K562 (cell line): ENCODE measurements at regions not wholly inside any gene's neighbourhood (a gene's known extent, or its start where the extent isn't known, plus 50 kb on each side); places are given as distances from the start of the nearest gene placed in this dataset.

Source experiments
- FOXJ3 ChIP-seq: sonication (generic); formaldehyde crosslinking; IDR thresholded peaks from 2 replicates; pipeline ENCODE4 v1.4.0; 2020; ENCODE audit warnings: mild to moderate bottlenecking, missing genetic modification reagents
- TBP ChIP-seq: optimal IDR thresholded peaks from 2 replicates; pipeline ENCODE3; 2011; ENCODE audit warnings: low read depth, low read length, improper control_type of control experiment
- TF ChIP-seq, protein P1 (sequence below), 3 experiments: IDR thresholded peaks in 2 of 3; conservative IDR thresholded peaks in 1 of 3; 2 replicates each; pipeline ENCODE4 v1.5.1; 2011 to 2012; ENCODE audit warnings: low read length in 3 of 3, mild to moderate bottlenecking in 3 of 3, control low read depth in 2 of 3, improper control_type of control experiment in 1 of 3, inconsistent platforms in 1 of 3, low read depth in 1 of 3, mixed read lengths in 1 of 3, moderate library complexity in 1 of 3; ENCODE audit not compliant: insufficient read depth in 2 of 3
- TF ChIP-seq, protein P2 (sequence below), 3 experiments: fragments of 200-800 bp in 1 of 3; fragments of 250-450 bp in 1 of 3; fragments of 450-650 bp in 1 of 3; sonication (Bioruptor Pico) in 1 of 3; sonication (Bioruptor generic) in 1 of 3; formaldehyde crosslinking in 1 of 3; IDR thresholded peaks; 2 replicates each; pipeline versions ENCODE4 v1.6.1 to v1.8.0; 2016 to 2022; ENCODE audit warnings: mild to moderate bottlenecking in 2 of 3, missing genetic modification characterization in 2 of 3, missing compliant biosample characterization in 1 of 3, moderate library complexity in 1 of 3

DNA sequence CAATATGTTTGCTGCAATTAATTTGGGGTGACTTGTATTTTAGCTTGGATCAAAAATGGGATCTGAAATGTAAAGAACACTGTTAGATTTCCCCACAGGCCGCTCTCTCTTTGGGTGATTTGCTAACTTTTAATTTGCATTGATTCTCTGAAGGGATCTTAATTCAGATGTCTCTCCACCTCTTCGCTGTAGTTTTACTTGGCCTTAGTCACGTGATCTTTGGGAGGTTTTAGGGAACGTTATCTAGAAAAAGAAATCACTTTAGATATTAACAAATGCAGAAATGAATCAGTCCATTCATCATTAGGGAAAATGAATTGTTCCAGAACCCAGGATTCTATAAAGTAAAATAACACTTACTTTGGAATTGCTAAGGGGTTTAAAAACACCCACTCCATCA, 390.2 kb downstream of the THBS2 start:
- TF ChIP-seq, protein P1, sequence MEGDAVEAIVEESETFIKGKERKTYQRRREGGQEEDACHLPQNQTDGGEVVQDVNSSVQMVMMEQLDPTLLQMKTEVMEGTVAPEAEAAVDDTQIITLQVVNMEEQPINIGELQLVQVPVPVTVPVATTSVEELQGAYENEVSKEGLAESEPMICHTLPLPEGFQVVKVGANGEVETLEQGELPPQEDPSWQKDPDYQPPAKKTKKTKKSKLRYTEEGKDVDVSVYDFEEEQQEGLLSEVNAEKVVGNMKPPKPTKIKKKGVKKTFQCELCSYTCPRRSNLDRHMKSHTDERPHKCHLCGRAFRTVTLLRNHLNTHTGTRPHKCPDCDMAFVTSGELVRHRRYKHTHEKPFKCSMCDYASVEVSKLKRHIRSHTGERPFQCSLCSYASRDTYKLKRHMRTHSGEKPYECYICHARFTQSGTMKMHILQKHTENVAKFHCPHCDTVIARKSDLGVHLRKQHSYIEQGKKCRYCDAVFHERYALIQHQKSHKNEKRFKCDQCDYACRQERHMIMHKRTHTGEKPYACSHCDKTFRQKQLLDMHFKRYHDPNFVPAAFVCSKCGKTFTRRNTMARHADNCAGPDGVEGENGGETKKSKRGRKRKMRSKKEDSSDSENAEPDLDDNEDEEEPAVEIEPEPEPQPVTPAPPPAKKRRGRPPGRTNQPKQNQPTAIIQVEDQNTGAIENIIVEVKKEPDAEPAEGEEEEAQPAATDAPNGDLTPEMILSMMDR (IDR thresholded peaks at IDR 0.05 in 2 of 3, conservative IDR thresholded peaks at IDR 0.05 in 1 of 3; ENCODE audit: insufficient read depth in 2 of 3, low read depth in 1 of 3, low read length in 3 of 3) = no peak
- TF ChIP-seq TBP (no peak), FOXJ3 (CRISPR knock-in tag) (no peak)
- TF ChIP-seq, protein P2, sequence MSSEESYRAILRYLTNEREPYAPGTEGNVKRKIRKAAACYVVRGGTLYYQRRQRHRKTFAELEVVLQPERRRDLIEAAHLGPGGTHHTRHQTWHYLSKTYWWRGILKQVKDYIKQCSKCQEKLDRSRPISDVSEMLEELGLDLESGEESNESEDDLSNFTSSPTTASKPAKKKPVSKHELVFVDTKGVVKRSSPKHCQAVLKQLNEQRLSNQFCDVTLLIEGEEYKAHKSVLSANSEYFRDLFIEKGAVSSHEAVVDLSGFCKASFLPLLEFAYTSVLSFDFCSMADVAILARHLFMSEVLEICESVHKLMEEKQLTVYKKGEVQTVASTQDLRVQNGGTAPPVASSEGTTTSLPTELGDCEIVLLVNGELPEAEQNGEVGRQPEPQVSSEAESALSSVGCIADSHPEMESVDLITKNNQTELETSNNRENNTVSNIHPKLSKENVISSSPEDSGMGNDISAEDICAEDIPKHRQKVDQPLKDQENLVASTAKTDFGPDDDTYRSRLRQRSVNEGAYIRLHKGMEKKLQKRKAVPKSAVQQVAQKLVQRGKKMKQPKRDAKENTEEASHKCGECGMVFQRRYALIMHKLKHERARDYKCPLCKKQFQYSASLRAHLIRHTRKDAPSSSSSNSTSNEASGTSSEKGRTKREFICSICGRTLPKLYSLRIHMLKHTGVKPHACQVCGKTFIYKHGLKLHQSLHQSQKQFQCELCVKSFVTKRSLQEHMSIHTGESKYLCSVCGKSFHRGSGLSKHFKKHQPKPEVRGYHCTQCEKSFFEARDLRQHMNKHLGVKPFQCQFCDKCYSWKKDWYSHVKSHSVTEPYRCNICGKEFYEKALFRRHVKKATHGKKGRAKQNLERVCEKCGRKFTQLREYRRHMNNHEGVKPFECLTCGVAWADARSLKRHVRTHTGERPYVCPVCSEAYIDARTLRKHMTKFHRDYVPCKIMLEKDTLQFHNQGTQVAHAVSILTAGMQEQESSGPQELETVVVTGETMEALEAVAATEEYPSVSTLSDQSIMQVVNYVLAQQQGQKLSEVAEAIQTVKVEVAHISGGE (CRISPR knock-in tag; IDR thresholded peaks at IDR 0.05) = no peak
